GM23248 (cell line): ENCODE measurements at regions not wholly inside any gene's neighbourhood (a gene's known extent, or its start where the extent isn't known, plus 50 kb on each side); places are given as distances from the start of the nearest gene placed in this dataset.

Experiments used
- DNase-seq: peaks from one replicate; pipeline ENCODE4 v3.0.0-alpha.2; 2015
- H2AFZ ChIP-seq: fragments of 200-600 bp; sonication (generic); 2 replicates; pipeline ENCODE4 v1.6.1; 2016; ENCODE audit warnings: antibody characterized with exemption
- H3F3A ChIP-seq: fragments of 200-600 bp; sonication (generic); 2 replicates; pipeline ENCODE4 v1.6.1; 2016; ENCODE audit warnings: mild to moderate bottlenecking, antibody characterized with exemption, mixed run types; ENCODE audit not compliant: insufficient read depth
- H3K27ac ChIP-seq: fragments of 200-600 bp; sonication (generic); 2 replicates; pipeline ENCODE4 v1.5.1; 2016; ENCODE audit warnings: mild to moderate bottlenecking
- H3K27me3 ChIP-seq: fragments of 200-600 bp; sonication (generic); replicated peaks from 2 replicates; pipeline ENCODE4 v1.6.1; 2016; ENCODE audit warnings: mild to moderate bottlenecking; ENCODE audit not compliant: insufficient read depth
- H3K36me3 ChIP-seq: fragments of 200-600 bp; sonication (generic); 2 replicates; pipeline ENCODE4 v1.6.1; 2016; ENCODE audit warnings: low read depth, mild to moderate bottlenecking
- H3K4me1 ChIP-seq: fragments of 200-600 bp; sonication (generic); 2 replicates; pipeline ENCODE4 v1.6.1; 2016; ENCODE audit warnings: mild to moderate bottlenecking; ENCODE audit not compliant: insufficient read depth
- H3K4me2 ChIP-seq: fragments of 200-600 bp; sonication (generic); one replicate; pipeline ENCODE4 v1.6.1; 2016; ENCODE audit warnings: mild to moderate bottlenecking; ENCODE audit not compliant: unreplicated experiment
- H3K4me3 ChIP-seq: fragments of 200-600 bp; sonication (generic); 2 replicates; pipeline ENCODE4 v1.5.1; 2016; ENCODE audit warnings: mild to moderate bottlenecking
- H3K79me2 ChIP-seq: fragments of 200-600 bp; sonication (generic); 2 replicates; pipeline ENCODE4 v1.6.1; 2016; ENCODE audit warnings: mild to moderate bottlenecking; ENCODE audit not compliant: insufficient read depth
- H3K9ac ChIP-seq: fragments of 200-600 bp; sonication (generic); 2 replicates; pipeline ENCODE4 v1.6.1; 2016; ENCODE audit warnings: mild to moderate bottlenecking
- H3K9me2 ChIP-seq: fragments of 200-600 bp; sonication (generic); 2 replicates; pipeline ENCODE4 v1.6.1; 2016; ENCODE audit warnings: mixed run types, mild to moderate bottlenecking, moderate library complexity; ENCODE audit not compliant: insufficient read depth
- H3K9me3 ChIP-seq: fragments of 200-600 bp; sonication (generic); one replicate; pipeline ENCODE4 v1.6.1; 2017; ENCODE audit warnings: low read depth
- H4K20me1 ChIP-seq: fragments of 200-600 bp; sonication (generic); 2 replicates; pipeline ENCODE4 v1.6.0; 2016; ENCODE audit not compliant: insufficient read depth
- EZH2 ChIP-seq: fragments of 200-600 bp; sonication (generic); IDR thresholded peaks from 2 replicates; pipeline ENCODE4 v1.6.1; 2018; ENCODE audit warnings: antibody characterized with exemption, mild to moderate bottlenecking; ENCODE audit not compliant: insufficient read depth, poor library complexity, severe bottlenecking
- EZH2phosphoT487 ChIP-seq: fragments of 200-600 bp; sonication (generic); IDR thresholded peaks from 2 replicates; pipeline ENCODE4 v1.6.1; 2018; ENCODE audit warnings: antibody characterized with exemption, moderate library complexity, mild to moderate bottlenecking, low read depth; ENCODE audit not compliant: insufficient read depth
- WGBS, 2 experiments: methylation state at CpG; one replicate each; pipeline ENCODE4 v1.1.6; 2015 to 2017; ENCODE audit warnings: low lambda C conversion rate in 2 of 2, low coverage in 1 of 2; ENCODE audit errors: missing lambda C conversion rate in 2 of 2; 5-methylcytosine and 5-hydroxymethylcytosine counted together
- in situ Hi-C: fragments of 300-500 bp; cut with MboI; formaldehyde crosslinking; loops from 2 replicates; pipeline ENCODE4 v1.15.0; 2020

DNA sequence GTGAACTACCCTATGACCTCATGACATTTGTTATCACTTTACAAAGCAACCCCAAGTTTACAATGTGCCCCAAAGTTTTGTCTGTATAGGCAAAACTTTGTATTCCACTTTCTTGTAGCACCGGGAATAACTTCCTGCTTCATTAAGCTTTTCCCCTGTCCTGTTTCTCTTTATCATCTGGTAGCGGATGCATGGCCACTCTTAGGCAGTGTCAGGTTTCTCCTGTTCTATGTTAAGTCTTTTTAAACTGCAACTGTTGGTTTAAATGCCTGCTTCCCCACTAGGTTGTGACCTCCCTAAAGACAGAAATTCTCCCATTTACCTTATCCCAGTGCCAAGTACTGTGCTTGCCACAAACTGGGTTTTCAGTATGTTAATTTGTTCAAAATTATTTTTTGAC, 433.6 kb upstream of the DPH6 start:
- no peaks in the 10 kb centered on the region for H3K79me2 ChIP-seq
- H3K9me3 ChIP-seq, result no peaks in the 10 kb centered on the region
- H3F3A ChIP-seq, result no peaks in the 10 kb centered on the region
- no peaks in the 10 kb centered on the region for H3K27me3 ChIP-seq
- H3K4me3 ChIP-seq, result no peak overlapping the region
- no peak for DNase-seq
- no peaks in the 10 kb centered on the region for H4K20me1 ChIP-seq
- WGBS, 2 experiments, result 96 to 98% methylated on average over 2 of the region's 2 CpGs
- no peak overlapping the region for H2AFZ ChIP-seq
- peaks cover 8% of the 10 kb centered on the region for H3K4me1 ChIP-seq
- H3K4me2 ChIP-seq, result no peak overlapping the region
- no peak overlapping the region for H3K9ac ChIP-seq
- H3K36me3 ChIP-seq, result no peaks in the 10 kb centered on the region
- H3K27ac ChIP-seq, result no peak overlapping the region
- in situ Hi-C loops, result no loop called here
- TF ChIP-seq EZH2phosphoT487 (no peak), EZH2 (no peak)
- H3K9me2 ChIP-seq, result no peaks in the 10 kb centered on the region; the same call in 1 of the 2 replicates

DNA sequence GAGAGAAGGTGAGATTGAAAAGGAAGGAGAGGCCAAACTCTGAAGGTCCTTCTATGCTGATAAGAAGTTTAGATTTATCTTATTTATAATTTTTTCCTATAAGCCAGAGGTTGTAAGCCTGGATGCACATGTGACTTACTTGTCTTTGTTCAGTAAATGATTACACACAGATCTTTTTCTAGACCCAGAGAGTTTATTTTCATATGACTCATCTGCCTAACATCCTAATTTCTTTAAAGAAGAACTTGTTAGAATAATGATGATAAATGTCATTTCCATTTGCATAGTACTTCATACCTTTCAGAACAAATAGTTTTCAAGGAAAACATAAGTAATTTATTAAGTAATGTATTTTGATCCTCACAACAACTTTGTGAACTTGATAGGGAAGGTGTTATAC, 434.8 kb upstream of the DPH6 start:
- peak; percentile 36 for DNase-seq

DNA sequence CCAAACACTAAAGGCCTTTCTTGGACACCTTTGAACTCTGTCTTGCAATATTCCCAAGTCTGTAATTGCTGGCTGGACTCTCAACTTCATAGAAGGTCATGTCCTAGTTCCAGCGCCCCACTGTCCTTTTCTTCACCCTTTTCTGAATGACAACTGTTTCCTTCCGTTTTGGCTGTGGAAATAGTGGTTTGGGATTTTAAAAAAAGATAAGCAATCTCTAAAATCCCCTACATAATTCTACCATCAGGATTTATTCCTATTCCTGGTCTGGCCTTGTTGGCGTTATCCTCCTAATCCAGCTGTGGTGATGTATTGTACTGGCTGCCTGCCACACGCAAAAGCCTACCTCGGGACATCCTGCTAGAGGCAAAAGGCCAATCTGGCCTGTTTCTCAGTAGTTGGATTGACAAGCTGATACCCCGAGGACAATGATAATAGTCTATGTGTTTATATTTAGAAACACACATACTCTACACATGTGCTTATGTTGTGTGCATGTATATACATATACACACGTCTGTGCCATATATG, 440.3 kb upstream of the DPH6 start:
- Histone ChIP-seq H3K4me3 (no peak overlapping the region), H3K4me1 (no peaks in the 10 kb centered on the region), H3K9me3 (no peaks in the 10 kb centered on the region), H2AFZ (no peak overlapping the region), H3K9ac (no peak overlapping the region), H3K36me3 (no peaks in the 10 kb centered on the region), H3K27ac (no peak overlapping the region), H3F3A (no peaks in the 10 kb centered on the region), H3K27me3 (no peaks in the 10 kb centered on the region), H3K9me2 (no peaks in the 10 kb centered on the region; the same call in 1 of the 2 replicates), H3K4me2 (no peak overlapping the region), H4K20me1 (no peaks in the 10 kb centered on the region), H3K79me2 (no peaks in the 10 kb centered on the region)
- WGBS, 2 experiments, result 54 to 61% methylated on average over 7 of the region's 7 CpGs
- TF ChIP-seq EZH2 (no peak), EZH2phosphoT487 (no peak)
- no peak for DNase-seq
- in situ Hi-C loops, result no loop called here

More for the DNA sequence above, 434.8 kb upstream of the DPH6 start:
- no peak overlapping the region for H3K9ac ChIP-seq
- H2AFZ ChIP-seq, result no peak overlapping the region
- no peaks in the 10 kb centered on the region for H3K27me3 ChIP-seq
- no peaks in the 10 kb centered on the region for H3K9me3 ChIP-seq
- no peaks in the 10 kb centered on the region; the same call in 1 of the 2 replicates for H3K9me2 ChIP-seq
- no peak overlapping the region for H3K4me2 ChIP-seq
- no peaks in the 10 kb centered on the region for H3K79me2 ChIP-seq
- in situ Hi-C loops, result no loop called here
- no peaks in the 10 kb centered on the region for H3F3A ChIP-seq
- H3K4me3 ChIP-seq, result no peak overlapping the region
- H3K4me1 ChIP-seq, result peaks cover 8% of the 10 kb centered on the region
- no peak overlapping the region for H3K27ac ChIP-seq
- TF ChIP-seq EZH2 (no peak), EZH2phosphoT487 (no peak)
- no peaks in the 10 kb centered on the region for H3K36me3 ChIP-seq
- H4K20me1 ChIP-seq, result no peaks in the 10 kb centered on the region

DNA sequence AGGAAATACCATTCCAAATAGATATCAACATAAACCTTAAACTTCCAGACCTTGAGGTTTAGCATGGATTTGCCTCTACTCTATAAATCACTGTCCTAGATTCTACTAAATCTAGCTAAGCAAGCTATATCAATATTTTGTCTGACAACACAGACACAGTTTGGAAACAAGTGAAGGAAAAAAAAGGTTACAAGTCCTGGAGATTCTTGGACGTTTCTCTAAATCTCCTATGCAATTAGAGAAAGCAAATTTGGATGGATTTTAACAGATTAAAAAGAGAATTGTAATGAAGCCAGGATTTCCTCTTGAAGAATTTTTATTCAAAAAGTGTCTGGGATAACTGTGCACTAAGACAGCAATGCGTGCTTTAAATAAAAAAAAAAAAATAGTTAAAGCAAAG, 441.1 kb upstream of the DPH6 start:
- WGBS, 2 experiments, result 61 to 63% methylated on average over 2 of the region's 2 CpGs

DNA sequence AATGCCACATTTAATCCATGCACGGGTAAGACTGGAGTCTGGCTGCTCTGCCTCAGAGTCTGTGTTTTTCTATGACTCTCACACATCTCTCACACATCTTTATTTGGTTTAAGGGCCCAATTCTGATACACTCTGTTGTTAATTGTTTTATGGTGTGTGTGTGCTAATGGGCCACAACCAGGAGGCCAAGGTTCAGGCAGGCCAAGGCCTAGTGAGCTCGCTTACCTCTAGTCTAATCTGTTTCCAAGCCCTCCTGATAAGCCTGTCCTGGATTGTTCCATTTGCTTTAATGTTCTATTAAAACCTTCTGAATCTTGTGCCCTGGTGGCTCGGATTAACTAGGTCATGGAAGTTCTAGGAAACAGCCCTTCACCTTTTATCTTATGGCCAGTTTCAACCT, 445.4 kb upstream of the DPH6 start:
- H3K9me3 ChIP-seq, result no peaks in the 10 kb centered on the region
- H3K9ac ChIP-seq, result no peak overlapping the region
- H3K4me1 ChIP-seq, result peaks cover 5% of the 10 kb centered on the region; the same call in 1 of the 2 replicates
- no peak for DNase-seq
- no peaks in the 10 kb centered on the region for H3K36me3 ChIP-seq
- TF ChIP-seq EZH2phosphoT487, result no peak
- H3K4me2 ChIP-seq, result no peak overlapping the region
- H3K9me2 ChIP-seq, result no peaks in the 10 kb centered on the region; the same call in 1 of the 2 replicates
- in situ Hi-C loops, result no loop called here
- H4K20me1 ChIP-seq, result no peaks in the 10 kb centered on the region
- H3K79me2 ChIP-seq, result no peaks in the 10 kb centered on the region
- H3K27ac ChIP-seq, result no peak overlapping the region
- H2AFZ ChIP-seq, result no peak overlapping the region
- no peaks in the 10 kb centered on the region for H3F3A ChIP-seq
- H3K27me3 ChIP-seq, result no peaks in the 10 kb centered on the region
- WGBS, 2 experiments, result 79 to 90% methylated on average over 3 of the region's 3 CpGs
- no peak overlapping the region for H3K4me3 ChIP-seq

More for the DNA sequence above, 441.1 kb upstream of the DPH6 start:
- Histone ChIP-seq H2AFZ (no peak overlapping the region), H3K9ac (no peak overlapping the region), H3K4me2 (no peak overlapping the region), H3K79me2 (no peaks in the 10 kb centered on the region), H3K27ac (no peak overlapping the region), H3K4me3 (no peak overlapping the region), H3F3A (no peaks in the 10 kb centered on the region), H3K27me3 (no peaks in the 10 kb centered on the region), H3K9me2 (no peaks in the 10 kb centered on the region; the same call in 1 of the 2 replicates), H3K9me3 (no peaks in the 10 kb centered on the region), H3K36me3 (no peaks in the 10 kb centered on the region), H4K20me1 (no peaks in the 10 kb centered on the region), H3K4me1 (no peaks in the 10 kb centered on the region)
- TF ChIP-seq EZH2phosphoT487 (no peak), EZH2 (no peak)
- in situ Hi-C loops, result no loop called here
- no peak for DNase-seq
